Stimulated activated CD4-positive, alpha-beta T cell treated with anti-CD3 and anti-CD28 coated beads, Interleukin-4, amount 100 ng/mL, for 1 hour (primary cell): ENCODE measurements at regions not wholly inside any gene's neighbourhood (a gene's known extent, or its start where the extent isn't known, plus 50 kb on each side); places are given as distances from the start of the nearest gene placed in this dataset.
"Not testable (repeated sequence)": the region's sequence is repeated elsewhere in the genome, so short reads cannot be mapped to it uniquely, and the experiment has no call there.

Experiments used
- DNase-seq: peaks from one replicate; pipeline ENCODE4 v3.0.0-alpha.2; 2020

- no peak for DNase-seq
These were observed 142.1 kb downstream of the C6orf118 start for GRCh38 chr6:165167311-165167710.

- DNase-seq: no peak
These were observed 145.9 kb downstream of the C6orf118 start for GRCh38 chr6:165163519-165163918.

- no peak for DNase-seq
These were observed 149.9 kb downstream of the C6orf118 start for GRCh38 chr6:165159460-165159859.

- DNase-seq: no peak
These were observed 162.9 kb downstream of the C6orf118 start for GRCh38 chr6:165146456-165146855.

DNA sequence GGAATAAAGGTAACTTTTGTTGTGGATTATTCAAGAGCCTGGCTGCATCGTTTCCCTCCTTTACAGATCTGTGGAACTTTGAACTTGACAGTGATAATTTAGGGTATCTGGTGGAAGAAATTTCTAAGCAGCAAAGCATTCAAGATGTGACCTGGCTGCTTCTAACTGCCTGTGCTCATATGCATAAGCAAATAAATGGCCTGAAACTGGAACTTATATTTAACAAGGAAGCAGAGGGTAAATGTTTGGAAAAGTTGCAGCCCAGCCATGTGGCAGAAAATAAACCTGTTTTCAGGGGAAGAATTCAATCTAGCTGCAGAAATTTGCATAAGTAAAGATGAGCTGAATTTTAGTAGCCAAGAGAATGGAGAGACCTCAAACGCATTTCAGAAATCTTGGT lies 173.5 kb downstream of the C6orf118 start:
- no peak for DNase-seq

DNA sequence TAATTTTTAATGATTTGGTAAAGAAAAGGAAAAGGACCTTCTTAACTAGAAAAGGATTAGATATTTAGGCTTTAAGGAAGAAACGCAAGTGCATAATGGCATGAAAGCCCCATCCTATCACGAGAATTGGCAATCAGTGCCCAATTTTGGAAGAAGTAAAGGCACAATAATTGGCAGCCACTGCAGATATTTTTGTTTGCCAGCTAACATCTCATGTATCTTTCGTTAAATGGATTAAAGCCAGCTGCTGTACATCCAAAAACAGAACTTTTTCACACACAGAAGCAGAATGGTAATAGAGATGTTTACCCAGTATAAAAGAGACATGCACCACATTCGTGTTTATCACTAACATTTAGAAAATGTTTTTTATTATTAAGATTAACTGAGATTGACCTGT lies 180.3 kb downstream of the C6orf118 start:
- DNase-seq: no peak

DNA sequence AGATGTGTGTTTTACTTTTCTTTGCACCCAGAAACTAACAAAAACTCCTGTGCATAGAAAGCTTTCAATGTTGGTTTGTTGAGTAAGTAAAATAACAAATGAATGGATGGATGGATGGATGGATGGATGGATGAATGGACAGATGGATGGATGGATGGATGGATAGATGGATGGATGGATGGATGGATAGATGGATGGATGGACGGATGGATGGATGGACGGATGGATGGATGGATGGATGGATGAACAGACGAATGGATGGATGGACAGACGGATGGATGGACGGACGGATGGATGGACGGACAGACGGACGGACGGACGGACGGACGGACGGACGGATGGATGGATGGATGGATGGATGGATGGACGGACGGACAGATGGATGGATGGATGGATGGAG lies 181.7 kb downstream of the C6orf118 start:
- DNase-seq: not testable (repeated sequence)

DNA sequence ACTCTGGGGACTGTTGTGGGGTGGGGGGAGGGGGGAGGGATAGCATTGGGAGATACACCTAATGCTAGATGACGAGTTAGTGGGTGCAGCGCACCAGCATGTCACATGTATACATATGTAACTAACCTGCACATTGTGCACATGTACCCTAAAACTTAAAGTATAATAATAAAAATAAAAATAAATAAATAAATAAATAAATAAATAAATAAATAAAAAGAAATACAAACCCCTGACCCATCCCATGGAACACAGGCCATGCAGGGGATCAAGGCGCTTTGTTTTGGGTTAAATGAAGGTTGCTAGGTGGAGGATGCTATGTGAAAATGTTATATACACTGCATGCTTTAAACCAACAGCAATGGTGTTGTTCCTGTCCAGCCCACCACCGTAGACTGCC lies 184.7 kb downstream of the C6orf118 start:
- DNase-seq: not testable (repeated sequence)

DNA sequence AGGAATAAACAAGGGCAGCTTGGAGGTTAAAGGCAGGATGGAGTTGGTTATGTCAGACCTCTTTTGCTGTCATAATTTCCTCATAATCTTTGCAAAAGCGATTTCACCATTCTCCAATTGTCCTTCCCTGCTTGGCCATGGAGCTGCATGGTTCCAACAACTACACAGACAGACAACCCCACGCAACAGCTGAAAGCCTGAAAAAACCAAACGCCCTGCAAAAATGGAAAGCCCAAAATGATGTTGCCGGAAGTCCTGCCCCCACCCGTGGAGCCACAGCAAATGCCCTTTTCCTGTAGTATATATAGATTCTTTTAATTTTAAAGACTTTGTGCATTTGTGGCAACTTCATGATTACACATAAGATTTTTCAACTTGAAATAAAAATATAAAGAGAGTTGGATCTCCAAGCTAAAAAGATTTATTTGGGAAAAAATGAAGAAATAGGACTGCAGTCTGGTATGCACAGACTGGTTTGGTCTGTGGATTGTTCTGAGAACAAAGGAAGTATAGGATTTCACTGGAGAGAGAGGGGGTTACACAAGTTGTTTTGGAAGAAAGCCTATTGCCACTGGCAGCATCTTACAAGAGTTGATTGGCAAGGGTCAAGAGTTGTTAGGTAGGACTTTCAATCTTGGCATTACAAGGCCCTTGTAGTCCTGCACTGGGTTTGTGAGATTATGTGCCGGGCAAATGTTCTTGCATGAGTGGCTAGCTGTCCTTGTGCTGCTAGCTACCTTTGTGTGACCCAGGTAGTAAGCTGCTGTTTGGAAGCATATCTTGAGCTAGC lies 190.0 kb downstream of the C6orf118 start:
- no peak for DNase-seq

GRCh38 chr6:165118736-165119135 lies 190.7 kb downstream of the C6orf118 start:
- no peak for DNase-seq

GRCh38 chr6:165117806-165118205 lies 191.6 kb downstream of the C6orf118 start:
- DNase-seq: no peak

GRCh38 chr6:165117121-165117520 lies 192.3 kb downstream of the C6orf118 start:
- DNase-seq: no peak

DNA sequence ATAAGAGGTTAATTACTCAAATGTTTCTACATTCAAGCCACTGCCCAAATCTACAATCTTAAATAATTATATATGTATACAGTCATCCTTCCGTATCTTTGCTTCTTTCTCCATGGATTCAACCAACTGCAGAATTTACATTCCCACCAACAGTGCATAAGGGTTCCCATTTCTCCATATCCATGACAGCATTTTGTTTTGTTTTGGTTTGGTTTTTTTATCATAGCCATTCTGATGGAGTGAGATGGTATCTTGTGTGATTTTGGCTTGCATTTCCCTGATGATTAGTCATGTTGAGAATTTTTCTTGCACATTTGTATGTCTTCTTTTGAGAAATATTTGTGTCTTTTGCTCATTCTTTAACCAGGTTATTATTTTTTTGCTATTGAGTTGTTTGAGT lies 198.5 kb downstream of the C6orf118 start:
- no peak for DNase-seq

GRCh38 chr6:165109011-165109410 lies 200.4 kb downstream of the C6orf118 start:
- no peak for DNase-seq

- DNase-seq: no peak
These were observed 203.1 kb downstream of the C6orf118 start for GRCh38 chr6:165106261-165106660.

- no peak for DNase-seq
These were observed 211.2 kb downstream of the C6orf118 start for GRCh38 chr6:165098165-165098564.

DNA sequence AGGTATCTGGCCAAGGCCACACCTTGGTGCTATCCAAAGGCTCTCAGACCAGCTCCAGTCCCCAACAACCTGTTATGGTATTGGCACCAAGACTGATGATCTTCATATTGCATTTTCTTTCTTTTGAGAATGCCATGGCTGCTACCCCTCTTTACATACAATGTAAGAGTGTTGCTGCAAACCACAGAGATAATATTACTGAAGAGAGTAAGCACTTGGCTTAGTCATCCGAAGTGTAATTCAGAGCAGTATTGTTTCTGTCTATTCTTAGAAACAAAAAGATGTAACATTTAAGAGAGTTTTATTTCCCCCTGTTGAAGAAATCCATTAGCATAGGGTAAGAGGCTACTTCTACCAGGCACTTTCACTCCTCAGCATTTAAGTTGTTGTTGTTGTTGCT lies 212.5 kb downstream of the C6orf118 start:
- no peak for DNase-seq

- DNase-seq: no peak
These were observed 213.2 kb downstream of the C6orf118 start for GRCh38 chr6:165096209-165096608.

DNA sequence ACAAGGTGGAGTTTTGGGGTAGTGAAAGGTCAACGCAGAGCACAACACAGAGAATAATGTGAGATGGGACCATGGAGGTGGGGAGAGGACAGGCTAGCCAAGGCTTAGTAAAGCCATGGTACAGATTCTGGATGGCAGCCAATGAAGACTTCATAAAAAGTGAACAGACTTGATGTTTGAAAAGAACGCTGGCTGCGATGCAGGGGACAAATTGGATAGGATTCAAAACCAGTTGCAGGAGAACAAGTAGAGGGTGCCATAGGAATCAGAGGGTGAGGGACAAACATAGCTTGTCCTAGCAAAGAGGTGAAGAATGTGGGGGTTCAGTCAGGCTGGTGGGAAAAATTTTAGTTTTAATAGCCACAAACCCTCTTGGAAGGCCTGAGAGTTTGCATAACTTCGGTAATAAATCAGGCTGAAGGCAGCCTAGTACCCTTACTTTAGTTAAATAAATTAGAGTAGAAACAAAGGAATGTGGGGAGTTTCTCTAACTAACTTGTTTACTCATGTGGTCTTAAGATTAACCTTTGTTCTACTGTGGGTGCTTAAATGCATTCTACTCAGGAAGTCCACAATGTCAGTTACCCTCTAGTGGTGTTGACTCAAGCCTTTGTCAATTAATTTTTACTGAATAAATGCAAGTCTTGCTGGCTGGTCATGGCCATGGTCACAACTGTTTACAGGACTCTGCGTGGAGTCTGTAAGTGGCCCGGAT lies 216.4 kb downstream of the C6orf118 start:
- DNase-seq: no peak

DNA sequence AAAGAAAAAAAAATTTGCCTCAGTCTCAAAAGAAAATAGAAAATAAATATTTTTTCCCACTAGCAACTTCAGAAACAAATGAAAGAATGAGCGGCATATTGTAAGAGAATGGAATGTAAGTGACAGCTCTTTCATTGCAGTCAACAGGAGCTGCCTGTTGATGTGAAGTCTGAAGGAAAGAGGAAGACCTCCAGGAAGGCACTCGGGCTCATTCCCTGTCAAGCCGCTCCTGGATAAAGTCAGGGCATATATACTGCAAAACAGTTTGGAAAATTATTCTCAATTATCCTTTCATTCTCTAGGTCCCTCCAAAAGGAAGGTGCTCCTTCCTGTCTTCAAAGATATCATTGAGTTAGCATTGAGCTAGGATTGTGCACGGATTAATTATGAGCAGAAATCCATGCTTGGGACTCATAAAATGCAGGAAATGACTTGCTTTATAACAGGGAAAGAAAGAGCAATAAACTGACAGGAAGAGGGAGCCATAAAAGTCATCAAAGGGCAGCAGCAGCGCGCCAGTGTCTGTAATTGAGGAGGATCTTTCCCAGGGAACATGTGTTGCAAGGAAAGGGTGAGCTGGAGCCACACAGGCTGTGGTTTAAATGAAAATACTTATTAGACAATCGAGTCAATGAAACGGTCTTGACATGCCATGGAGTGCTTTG lies 218.2 kb downstream of the C6orf118 start:
- DNase-seq: no peak

DNA sequence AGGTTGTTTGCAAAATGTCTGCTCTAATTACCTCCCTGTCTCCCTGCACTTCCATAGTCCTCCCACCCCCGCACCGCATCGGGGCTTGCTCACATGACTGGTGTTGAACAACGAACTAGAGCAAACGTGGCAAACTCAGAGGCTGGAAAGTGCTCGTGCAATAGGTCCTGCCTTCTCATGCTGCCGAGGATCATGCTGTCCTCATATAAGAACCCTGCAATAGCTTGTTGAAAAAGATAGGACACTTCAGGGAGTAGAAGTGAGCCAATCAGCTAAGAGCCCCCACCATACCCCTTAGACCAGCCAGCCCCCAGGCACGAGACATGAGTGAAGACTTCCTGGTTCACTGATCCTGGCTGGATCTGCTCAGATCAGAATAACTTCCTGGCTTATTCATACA lies 219.2 kb downstream of the C6orf118 start:
- no peak for DNase-seq

DNA sequence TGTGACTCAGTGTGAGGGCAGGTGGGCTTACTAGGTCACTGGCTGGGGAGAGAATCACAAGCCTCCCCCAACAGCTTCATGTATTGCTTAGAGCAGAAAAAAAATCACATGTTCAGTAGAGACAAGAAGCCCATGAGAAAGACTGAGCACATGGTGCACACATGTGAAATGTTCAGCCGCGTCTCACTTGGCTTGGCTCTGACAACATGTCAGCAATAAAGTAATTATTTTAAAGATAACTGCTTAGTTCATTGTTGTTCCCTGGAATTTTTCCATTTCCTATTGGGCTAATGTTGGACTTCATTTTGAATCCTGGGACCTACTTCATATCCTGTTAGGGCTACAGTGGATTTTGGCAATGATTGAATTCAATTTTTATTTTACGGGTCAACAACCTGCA lies 222.6 kb downstream of the C6orf118 start:
- DNase-seq: no peak

- DNase-seq: no peak
These were observed 226.8 kb downstream of the C6orf118 start for GRCh38 chr6:165082636-165083035.

- DNase-seq: no peak
These were observed 227.4 kb downstream of the C6orf118 start for GRCh38 chr6:165081944-165082532.
